ENCODE measurements at regions not wholly inside any gene's neighbourhood (a gene's known extent, or its start where the extent isn't known, plus 50 kb on each side); places are given as distances from the start of the nearest gene placed in this dataset.

- no peaks in the 10 kb centered on the region for H3K27me3 Mint-ChIP-seq
- H3K36me3 Mint-ChIP-seq (ENCODE audit: insufficient read depth): no peaks in the 10 kb centered on the region
- ATAC-seq (replicated peaks) (no peak), DNase-seq (no peak)
- H3K9me3 Mint-ChIP-seq: peaks cover 2 to 9% of the 10 kb centered on the region in 2 donors
- no peak overlapping the region for H3K4me3 Mint-ChIP-seq
- H3K4me1 Mint-ChIP-seq (ENCODE audit: low read depth in 2 of 2): no peaks in the 10 kb centered on the region
- H3K27ac Mint-ChIP-seq: no peak overlapping the region
Observed at GRCh38 chr13:34567597-34567996, 374.5 kb upstream of the NBEA start.

GRCh38 chr13:34570698-34571353 lies 371.2 kb upstream of the NBEA start:
- Mint-ChIP-seq H3K36me3 (ENCODE audit: insufficient read depth) (no peaks in the 10 kb centered on the region), H3K4me1 (ENCODE audit: low read depth in 2 of 2) (no peaks in the 10 kb centered on the region), H3K27ac (no peak overlapping the region), H3K4me3 (no peak overlapping the region), H3K9me3 (peaks cover 2 to 9% of the 10 kb centered on the region in 2 donors), H3K27me3 (no peaks in the 10 kb centered on the region)
- ATAC-seq (replicated peaks): no peak
- DNase-seq: no peak

GRCh38 chr13:34571716-34572115 lies 370.4 kb upstream of the NBEA start:
- no peak for DNase-seq
- ATAC-seq (replicated peaks): no peak
- no peaks in the 10 kb centered on the region for H3K27me3 Mint-ChIP-seq
- H3K36me3 Mint-ChIP-seq (ENCODE audit: insufficient read depth): no peaks in the 10 kb centered on the region
- no peaks in the 10 kb centered on the region for H3K4me1 Mint-ChIP-seq (ENCODE audit: low read depth in 2 of 2)
- H3K4me3 Mint-ChIP-seq: no peak overlapping the region
- H3K9me3 Mint-ChIP-seq: peaks cover 5 to 11% of the 10 kb centered on the region in 2 donors
- H3K27ac Mint-ChIP-seq: no peak overlapping the region

- Mint-ChIP-seq H3K4me3 (no peak overlapping the region), H3K9me3 (peaks cover 5 to 7% of the 10 kb centered on the region in 2 donors), H3K36me3 (ENCODE audit: insufficient read depth) (no peaks in the 10 kb centered on the region), H3K27ac (no peak overlapping the region), H3K4me1 (ENCODE audit: low read depth in 2 of 2) (no peaks in the 10 kb centered on the region), H3K27me3 (no peaks in the 10 kb centered on the region)
- no peak for ATAC-seq (replicated peaks)
- DNase-seq: no peak
Observed at GRCh38 chr13:34577051-34577450, 365.0 kb upstream of the NBEA start.

- no peaks in the 10 kb centered on the region for H3K27me3 Mint-ChIP-seq
- H3K27ac Mint-ChIP-seq: no peak overlapping the region
- no peaks in the 10 kb centered on the region for H3K36me3 Mint-ChIP-seq (ENCODE audit: insufficient read depth)
- peaks cover 9 to 14% of the 10 kb centered on the region in 2 donors for H3K9me3 Mint-ChIP-seq
- no peak for ATAC-seq (replicated peaks)
- DNase-seq: no peak
- H3K4me1 Mint-ChIP-seq (ENCODE audit: low read depth in 2 of 2): no peaks in the 10 kb centered on the region
- no peak overlapping the region for H3K4me3 Mint-ChIP-seq
Observed at GRCh38 chr13:34578471-34578870, 363.6 kb upstream of the NBEA start.

GRCh38 chr13:34578917-34579316 lies 363.2 kb upstream of the NBEA start:
- Mint-ChIP-seq H3K4me3 (no peak overlapping the region), H3K4me1 (ENCODE audit: low read depth in 2 of 2) (no peaks in the 10 kb centered on the region), H3K27ac (no peak overlapping the region), H3K36me3 (ENCODE audit: insufficient read depth) (no peaks in the 10 kb centered on the region), H3K9me3 (peaks cover 9 to 14% of the 10 kb centered on the region in 2 donors), H3K27me3 (no peaks in the 10 kb centered on the region)
- DNase-seq (no peak), ATAC-seq (replicated peaks) (no peak)

GRCh38 chr13:34583181-34583580 lies 358.9 kb upstream of the NBEA start:
- peaks cover 9 to 15% of the 10 kb centered on the region in 2 donors for H3K9me3 Mint-ChIP-seq
- DNase-seq (no peak), ATAC-seq (replicated peaks) (no peak)
- no peak overlapping the region for H3K4me3 Mint-ChIP-seq
- no peak overlapping the region for H3K27ac Mint-ChIP-seq
- H3K27me3 Mint-ChIP-seq: no peaks in the 10 kb centered on the region
- no peaks in the 10 kb centered on the region for H3K36me3 Mint-ChIP-seq (ENCODE audit: insufficient read depth)
- H3K4me1 Mint-ChIP-seq (ENCODE audit: low read depth in 2 of 2): no peaks in the 10 kb centered on the region

GRCh38 chr13:34587576-34587975 lies 354.5 kb upstream of the NBEA start:
- no peak for ATAC-seq (replicated peaks)
- H3K27me3 Mint-ChIP-seq: no peaks in the 10 kb centered on the region

GRCh38 chr13:34588362-34588761 lies 353.7 kb upstream of the NBEA start:
- no peaks in the 10 kb centered on the region for H3K36me3 Mint-ChIP-seq (ENCODE audit: insufficient read depth)
- no peak overlapping the region for H3K4me3 Mint-ChIP-seq

More at GRCh38 chr13:34587576-34587975, 354.5 kb upstream of the NBEA start:
- no peak for DNase-seq
- Mint-ChIP-seq H3K36me3 (ENCODE audit: insufficient read depth) (no peaks in the 10 kb centered on the region), H3K4me1 (ENCODE audit: low read depth in 2 of 2) (no peaks in the 10 kb centered on the region), H3K27ac (no peak overlapping the region), H3K9me3 (peaks cover 6 to 19% of the 10 kb centered on the region in 2 donors), H3K4me3 (no peak overlapping the region)

GRCh38 chr13:34589581-34589980 lies 352.5 kb upstream of the NBEA start:
- DNase-seq (no peak), ATAC-seq (replicated peaks) (no peak)
- Mint-ChIP-seq H3K4me3 (no peak overlapping the region), H3K4me1 (ENCODE audit: low read depth in 2 of 2) (no peaks in the 10 kb centered on the region), H3K9me3 (peaks cover 10 to 15% of the 10 kb centered on the region in 2 donors), H3K36me3 (ENCODE audit: insufficient read depth) (no peaks in the 10 kb centered on the region), H3K27me3 (no peaks in the 10 kb centered on the region), H3K27ac (no peak overlapping the region)

More at GRCh38 chr13:34588362-34588761, 353.7 kb upstream of the NBEA start:
- H3K9me3 Mint-ChIP-seq: peaks cover 7 to 15% of the 10 kb centered on the region in 2 donors
- no peak overlapping the region for H3K27ac Mint-ChIP-seq
- DNase-seq (no peak), ATAC-seq (replicated peaks) (no peak)
- H3K27me3 Mint-ChIP-seq: no peaks in the 10 kb centered on the region
- no peaks in the 10 kb centered on the region for H3K4me1 Mint-ChIP-seq (ENCODE audit: low read depth in 2 of 2)

- Mint-ChIP-seq H3K36me3 (ENCODE audit: insufficient read depth) (no peaks in the 10 kb centered on the region), H3K4me1 (ENCODE audit: low read depth in 2 of 2) (no peaks in the 10 kb centered on the region), H3K4me3 (no peak overlapping the region), H3K9me3 (peaks cover 12 to 17% of the 10 kb centered on the region in 2 donors), H3K27me3 (no peaks in the 10 kb centered on the region), H3K27ac (no peak overlapping the region)
- no peak for ATAC-seq (replicated peaks)
- no peak for DNase-seq
Observed at GRCh38 chr13:34591129-34591528, 350.9 kb upstream of the NBEA start.

GRCh38 chr13:34591900-34592529 lies 350.1 kb upstream of the NBEA start:
- H3K36me3 Mint-ChIP-seq (ENCODE audit: insufficient read depth): no peaks in the 10 kb centered on the region
- ATAC-seq (replicated peaks) (no peak), DNase-seq (no peak)
- H3K27me3 Mint-ChIP-seq: no peaks in the 10 kb centered on the region
- no peak overlapping the region for H3K4me3 Mint-ChIP-seq
- H3K27ac Mint-ChIP-seq: no peak overlapping the region
- H3K4me1 Mint-ChIP-seq (ENCODE audit: low read depth in 2 of 2): no peaks in the 10 kb centered on the region
- H3K9me3 Mint-ChIP-seq: peaks cover 9 to 14% of the 10 kb centered on the region in 2 donors

- Mint-ChIP-seq H3K4me1 (ENCODE audit: low read depth in 2 of 2) (no peaks in the 10 kb centered on the region), H3K27ac (no peak overlapping the region), H3K9me3 (peaks cover 9 to 14% of the 10 kb centered on the region in 2 donors), H3K36me3 (ENCODE audit: insufficient read depth) (no peaks in the 10 kb centered on the region), H3K4me3 (no peak overlapping the region), H3K27me3 (no peaks in the 10 kb centered on the region)
- ATAC-seq (replicated peaks) (no peak), DNase-seq (no peak)
Observed at GRCh38 chr13:34593658-34594057, 348.4 kb upstream of the NBEA start.

GRCh38 chr13:34594507-34594906 lies 347.6 kb upstream of the NBEA start:
- Mint-ChIP-seq H3K4me1 (ENCODE audit: low read depth in 2 of 2) (no peaks in the 10 kb centered on the region), H3K27ac (no peak overlapping the region), H3K36me3 (ENCODE audit: insufficient read depth) (no peaks in the 10 kb centered on the region), H3K9me3 (peaks cover 9 to 14% of the 10 kb centered on the region in 2 donors), H3K27me3 (no peaks in the 10 kb centered on the region), H3K4me3 (no peak overlapping the region)
- no peak for DNase-seq
- no peak for ATAC-seq (replicated peaks)

Measured in effector memory CD8-positive, alpha-beta T cell (primary cell).